Spleen (tissue), 11 donors: ENCODE measurements at regions not wholly inside any gene's neighbourhood (a gene's known extent, or its start where the extent isn't known, plus 50 kb on each side); places are given as distances from the start of the nearest gene placed in this dataset.

Experiments used
- DNase-seq: peaks from one replicate; pipeline ENCODE4 v3.0.0-alpha.2; 2020
- H3K27ac ChIP-seq, 8 donors: fragments of 200-600 bp; sonication (generic) in 7 of 8; 1 replicate in 4 of 8; 2 replicates in 4 of 8; pipeline versions ENCODE4 v1.5.0 to v1.8.0; 2016 to 2021; ENCODE audit warnings: inconsistent platforms in 4 of 8, mild to moderate bottlenecking in 4 of 8, moderate library complexity in 1 of 8
- H3K27me3 ChIP-seq, 7 donors: fragments of 200-600 bp; sonication (generic) in 6 of 7; replicated peaks in 1 of 7; 1 replicate in 4 of 7; 2 replicates in 3 of 7; pipeline versions ENCODE4 v1.5.0 to v1.8.0; 2016 to 2021; ENCODE audit warnings: inconsistent platforms in 3 of 7, mild to moderate bottlenecking in 1 of 7
- H3K36me3 ChIP-seq, 6 donors: fragments of 200-600 bp; sonication (generic) in 5 of 6; 1 replicate in 4 of 6; 2 replicates in 2 of 6; pipeline versions ENCODE4 v1.5.0 to v1.8.0; 2016 to 2021; ENCODE audit warnings: inconsistent platforms in 2 of 6
- H3K4me1 ChIP-seq, 6 donors: fragments of 200-600 bp; sonication (generic) in 5 of 6; 1 replicate in 3 of 6; 2 replicates in 3 of 6; pipeline versions ENCODE4 v1.5.0 to v1.8.0; 2016 to 2021; ENCODE audit warnings: inconsistent platforms in 3 of 6
- H3K4me3 ChIP-seq, 8 donors: fragments of 200-600 bp; sonication (generic) in 7 of 8; 1 replicate in 4 of 8; 2 replicates in 4 of 8; pipeline versions ENCODE4 v1.5.0 to v1.8.0; 2016 to 2021; ENCODE audit warnings: inconsistent platforms in 4 of 8, mild to moderate bottlenecking in 4 of 8, moderate library complexity in 2 of 8
- H3K9me3 ChIP-seq, 8 donors: fragments of 200-600 bp; sonication (generic) in 7 of 8; 1 replicate in 4 of 8; 2 replicates in 4 of 8; pipeline versions ENCODE4 v1.5.0 to v1.8.0; 2016 to 2021; ENCODE audit warnings: inconsistent platforms in 4 of 8
- CTCF ChIP-seq, 11 experiments: fragments of 200-600 bp in 7 of 11; fragments of 450-650 bp in 4 of 11; sonication (generic) in 4 of 11; IDR thresholded peaks in 8 of 11; conservative IDR thresholded peaks in 3 of 11; 1 replicate in 7 of 11; 2 replicates in 4 of 11; pipeline versions ENCODE4 v1.4.0 to v1.8.0; 2016 to 2021; ENCODE audit warnings: antibody characterized with exemption in 11 of 11, inconsistent platforms in 4 of 11, mild to moderate bottlenecking in 1 of 11
- POLR2A ChIP-seq, 3 donors: fragments of 450-650 bp; IDR thresholded peaks; one replicate each; pipeline ENCODE4 v1.5.1; 2017; ENCODE audit warnings: antibody characterized with exemption in 3 of 3, mild to moderate bottlenecking in 1 of 3
- POLR2AphosphoS5 ChIP-seq, 3 donors: sonication (generic); formaldehyde crosslinking; IDR thresholded peaks; one replicate each; pipeline ENCODE4 v1.5.1; 2017; ENCODE audit warnings: antibody characterized with exemption in 3 of 3
- WGBS, 5 donors: extraction: QIAGEN DNeasy Blood & Tissue Kit in 3 of 5; methylation state at CpG; one replicate each; pipeline versions ENCODE4 v1.1.5 to v1.1.7; 2013 to 2018; 5-methylcytosine and 5-hydroxymethylcytosine counted together
- intact Hi-C: fragments of 100-400 bp; cut with DNase I; formaldehyde crosslinking; loops from one replicate; pipeline ENCODE4 v1.15.0; 2023; ENCODE audit warnings: low total_unique reads
- donor health status: healthy with polysubstance abuse.
- donor health status: DM: no; HTN: no; CAD: no; lungs with moderate emphysema.
- donor health status: DM: no; HTN: no; CAD: no.
- donor health status: Bipolar disorder and iron deficiency.
- donor health status: healthy.
- donor health status: DM: no; HTN: no; CAD: no.
- donor health status: DM: yes; HTN: yes; CAD: no.

- no peaks in the 10 kb centered on the region for H3K4me1 ChIP-seq
- H3K4me3 ChIP-seq, result no peak overlapping the region
- WGBS, 5 donors, result 46 to 81% (median 57%) methylated on average over 1 of the region's 1 CpG
- DNase-seq, result no peak
- H3K27me3 ChIP-seq, result no peaks in the 10 kb centered on the region
- no peak overlapping the region for H3K27ac ChIP-seq
- no peak for TF ChIP-seq POLR2A (IDR thresholded peaks at IDR 0.05)
- no peak for TF ChIP-seq POLR2AphosphoS5 (IDR thresholded peaks at IDR 0.05)
- TF ChIP-seq CTCF (IDR thresholded peaks at IDR 0.05 in 8 of 11, conservative IDR thresholded peaks at IDR 0.05 in 3 of 11), result no peak
- no peaks in the 10 kb centered on the region for H3K36me3 ChIP-seq
- intact Hi-C loops, result no loop called here
- H3K9me3 ChIP-seq, result peaks cover 0 to 19% (median 11%) of the 10 kb centered on the region in 8 donors
Measured at GRCh38 chr10:9682802-9683201, 1334.9 kb upstream of the CELF2 start.

- H3K9me3 ChIP-seq, result peaks cover 0 to 19% (median 11%) of the 10 kb centered on the region in 8 donors
- no peak for DNase-seq
Measured at GRCh38 chr10:9684186-9684585, 1333.5 kb upstream of the CELF2 start.

GRCh38 chr10:9685596-9685995 is 1332.1 kb upstream of the CELF2 start:
- intact Hi-C loops, result no loop called here
- Histone ChIP-seq H3K9me3 (peaks cover 0 to 14% (median 11%) of the 10 kb centered on the region in 8 donors), H3K4me3 (no peak overlapping the region), H3K4me1 (no peaks in the 10 kb centered on the region), H3K27ac (no peak overlapping the region), H3K27me3 (no peaks in the 10 kb centered on the region), H3K36me3 (no peaks in the 10 kb centered on the region)
- DNase-seq, result no peak
- no peak for TF ChIP-seq CTCF (IDR thresholded peaks at IDR 0.05 in 8 of 11, conservative IDR thresholded peaks at IDR 0.05 in 3 of 11)
- TF ChIP-seq POLR2A (IDR thresholded peaks at IDR 0.05), result no peak
- TF ChIP-seq POLR2AphosphoS5 (IDR thresholded peaks at IDR 0.05), result no peak

More at GRCh38 chr10:9684186-9684585, 1333.5 kb upstream of the CELF2 start:
- H3K4me1 ChIP-seq, result no peaks in the 10 kb centered on the region
- no peak overlapping the region for H3K27ac ChIP-seq
- no peaks in the 10 kb centered on the region for H3K27me3 ChIP-seq
- intact Hi-C loops, result no loop called here
- WGBS, 5 donors, result 76 to 91% (median 83%) methylated on average over 1 of the region's 1 CpG
- H3K4me3 ChIP-seq, result no peak overlapping the region
- H3K36me3 ChIP-seq, result no peaks in the 10 kb centered on the region
- TF ChIP-seq POLR2A (IDR thresholded peaks at IDR 0.05) (no peak), CTCF (IDR thresholded peaks at IDR 0.05 in 8 of 11, conservative IDR thresholded peaks at IDR 0.05 in 3 of 11) (no peak), POLR2AphosphoS5 (IDR thresholded peaks at IDR 0.05) (no peak)

- no peaks in the 10 kb centered on the region for H3K4me1 ChIP-seq
- intact Hi-C loops, result no loop called here
- no peak for DNase-seq
- no peaks in the 10 kb centered on the region for H3K36me3 ChIP-seq
- H3K4me3 ChIP-seq, result no peak overlapping the region
- no peak overlapping the region for H3K27ac ChIP-seq
- no peaks in the 10 kb centered on the region for H3K9me3 ChIP-seq
- TF ChIP-seq CTCF (IDR thresholded peaks at IDR 0.05 in 8 of 11, conservative IDR thresholded peaks at IDR 0.05 in 3 of 11), result no peak
- no peak for TF ChIP-seq POLR2AphosphoS5 (IDR thresholded peaks at IDR 0.05)
- no peak for TF ChIP-seq POLR2A (IDR thresholded peaks at IDR 0.05)
- no peaks in the 10 kb centered on the region for H3K27me3 ChIP-seq
Measured at GRCh38 chr10:9688711-9689110, 1329.0 kb upstream of the CELF2 start.
